ENCODE measurements at regions not wholly inside any gene's neighbourhood (a gene's known extent, or its start where the extent isn't known, plus 50 kb on each side); places are given as distances from the start of the nearest gene placed in this dataset.

- H3K36me3 Mint-ChIP-seq: no peaks in the 10 kb centered on the region
- Histone ChIP-seq H3K4me1 (ENCODE audit: control insufficient read depth, insufficient read depth, low read length, poor library complexity, severe bottlenecking) (no peaks in the 10 kb centered on the region), H3K9me3 (ENCODE audit: control insufficient read depth in 2 of 2, low read length in 2 of 2) (peaks cover 0 to 2% of the 10 kb centered on the region in 2 experiments), H3K36me3 (ENCODE audit: control insufficient read depth, insufficient read depth, low read length) (no peaks in the 10 kb centered on the region), H3K27ac (ENCODE audit: insufficient read depth, low read length, poor library complexity, severe bottlenecking) (no peak overlapping the region), H3K27me3 (ENCODE audit: control insufficient read depth, insufficient read depth, low read length) (no peaks in the 10 kb centered on the region), H3K4me3 (ENCODE audit: low read depth, low read length) (no peak overlapping the region)
- ATAC-seq (ENCODE audit: low read depth in 2 of 2) (no peak), DNase-seq (no peak)
- peaks cover 2 to 14% (median 4%) of the 10 kb centered on the region in 7 donors for H3K9me3 Mint-ChIP-seq
- H3K4me3 Mint-ChIP-seq: no peak overlapping the region
- H3K4me1 Mint-ChIP-seq: no peaks in the 10 kb centered on the region
- H3K27ac Mint-ChIP-seq: no peak overlapping the region
- peaks cover 8% of the 10 kb centered on the region for H3K27me3 Mint-ChIP-seq
These were observed 128.8 kb upstream of the CD93 start for GRCh38 chr20:23214903-23215302.

GRCh38 chr20:23212464-23212995 lies 126.4 kb upstream of the CD93 start:
- Mint-ChIP-seq H3K4me1 (no peaks in the 10 kb centered on the region), H3K4me3 (no peak overlapping the region), H3K27ac (no peak overlapping the region), H3K27me3 (peaks cover 8% of the 10 kb centered on the region), H3K9me3 (peaks cover 0 to 2% (median 0%) of the 10 kb centered on the region in 7 donors), H3K36me3 (no peaks in the 10 kb centered on the region)
- DNase-seq (no peak), ATAC-seq (ENCODE audit: low read depth in 2 of 2) (no peak)
- Histone ChIP-seq H3K36me3 (ENCODE audit: control insufficient read depth, insufficient read depth, low read length) (no peaks in the 10 kb centered on the region), H3K9me3 (ENCODE audit: control insufficient read depth in 2 of 2, low read length in 2 of 2) (no peaks in the 10 kb centered on the region), H3K4me3 (ENCODE audit: low read depth, low read length) (no peak overlapping the region), H3K4me1 (ENCODE audit: control insufficient read depth, insufficient read depth, low read length, poor library complexity, severe bottlenecking) (no peaks in the 10 kb centered on the region), H3K27ac (ENCODE audit: insufficient read depth, low read length, poor library complexity, severe bottlenecking) (no peak overlapping the region), H3K27me3 (ENCODE audit: control insufficient read depth, insufficient read depth, low read length) (no peaks in the 10 kb centered on the region)

- DNase-seq (no peak), ATAC-seq (ENCODE audit: low read depth in 2 of 2) (no peak)
- H3K27me3 Mint-ChIP-seq: peaks cover 12% of the 10 kb centered on the region
- Histone ChIP-seq H3K27ac (ENCODE audit: insufficient read depth, low read length, poor library complexity, severe bottlenecking) (no peak overlapping the region), H3K4me1 (ENCODE audit: control insufficient read depth, insufficient read depth, low read length, poor library complexity, severe bottlenecking) (no peaks in the 10 kb centered on the region), H3K27me3 (ENCODE audit: control insufficient read depth, insufficient read depth, low read length) (no peaks in the 10 kb centered on the region), H3K9me3 (ENCODE audit: control insufficient read depth in 2 of 2, low read length in 2 of 2) (no peaks in the 10 kb centered on the region), H3K4me3 (ENCODE audit: low read depth, low read length) (no peak overlapping the region), H3K36me3 (ENCODE audit: control insufficient read depth, insufficient read depth, low read length) (no peaks in the 10 kb centered on the region)
- H3K4me3 Mint-ChIP-seq: no peak overlapping the region
- H3K27ac Mint-ChIP-seq: no peak overlapping the region
- no peaks in the 10 kb centered on the region for H3K4me1 Mint-ChIP-seq
- H3K9me3 Mint-ChIP-seq: peaks cover 0 to 2% (median 0%) of the 10 kb centered on the region in 7 donors
- no peaks in the 10 kb centered on the region for H3K36me3 Mint-ChIP-seq
These were observed 125.9 kb upstream of the CD93 start for GRCh38 chr20:23212011-23212410.

GRCh38 chr20:23211164-23211563 lies 125.0 kb upstream of the CD93 start:
- Mint-ChIP-seq H3K9me3 (peaks cover 0 to 2% (median 0%) of the 10 kb centered on the region in 7 donors), H3K4me1 (no peaks in the 10 kb centered on the region), H3K27ac (no peak overlapping the region), H3K36me3 (no peaks in the 10 kb centered on the region), H3K27me3 (peaks cover 12% of the 10 kb centered on the region), H3K4me3 (no peak overlapping the region)
- DNase-seq (no peak), ATAC-seq (ENCODE audit: low read depth in 2 of 2) (no peak)
- H3K9me3 ChIP-seq (ENCODE audit: control insufficient read depth in 2 of 2, low read length in 2 of 2): no peaks in the 10 kb centered on the region
- H3K27me3 ChIP-seq (ENCODE audit: control insufficient read depth, insufficient read depth, low read length): no peaks in the 10 kb centered on the region
- H3K4me3 ChIP-seq (ENCODE audit: low read depth, low read length): no peak overlapping the region
- H3K4me1 ChIP-seq (ENCODE audit: control insufficient read depth, insufficient read depth, low read length, poor library complexity, severe bottlenecking): no peaks in the 10 kb centered on the region
- H3K36me3 ChIP-seq (ENCODE audit: control insufficient read depth, insufficient read depth, low read length): no peaks in the 10 kb centered on the region
- no peak overlapping the region for H3K27ac ChIP-seq (ENCODE audit: insufficient read depth, low read length, poor library complexity, severe bottlenecking)

GRCh38 chr20:23207826-23208540 lies 121.9 kb upstream of the CD93 start:
- no peaks in the 10 kb centered on the region for H3K9me3 Mint-ChIP-seq

GRCh38 chr20:23206995-23207394 lies 120.9 kb upstream of the CD93 start:
- no peaks in the 10 kb centered on the region for H3K36me3 ChIP-seq (ENCODE audit: control insufficient read depth, insufficient read depth, low read length)
- DNase-seq: no peak
- H3K36me3 Mint-ChIP-seq: no peaks in the 10 kb centered on the region
- H3K9me3 ChIP-seq (ENCODE audit: control insufficient read depth in 2 of 2, low read length in 2 of 2): no peaks in the 10 kb centered on the region
- no peaks in the 10 kb centered on the region for H3K4me1 ChIP-seq (ENCODE audit: control insufficient read depth, insufficient read depth, low read length, poor library complexity, severe bottlenecking)
- no peak overlapping the region for H3K4me3 ChIP-seq (ENCODE audit: low read depth, low read length)
- no peaks in the 10 kb centered on the region for H3K4me1 Mint-ChIP-seq
- no peaks in the 10 kb centered on the region for H3K9me3 Mint-ChIP-seq
- no peaks in the 10 kb centered on the region for H3K27me3 ChIP-seq (ENCODE audit: control insufficient read depth, insufficient read depth, low read length)
- no peak overlapping the region for H3K27ac ChIP-seq (ENCODE audit: insufficient read depth, low read length, poor library complexity, severe bottlenecking)
- peaks cover 12% of the 10 kb centered on the region for H3K27me3 Mint-ChIP-seq
- H3K4me3 Mint-ChIP-seq: no peak overlapping the region
- H3K27ac Mint-ChIP-seq: no peak overlapping the region
- no peak for ATAC-seq (ENCODE audit: low read depth in 2 of 2)

More at GRCh38 chr20:23207826-23208540, 121.9 kb upstream of the CD93 start:
- no peak for DNase-seq
- H3K9me3 ChIP-seq (ENCODE audit: control insufficient read depth in 2 of 2, low read length in 2 of 2): no peaks in the 10 kb centered on the region
- no peak overlapping the region for H3K27ac ChIP-seq (ENCODE audit: insufficient read depth, low read length, poor library complexity, severe bottlenecking)
- Mint-ChIP-seq H3K27me3 (peaks cover 12% of the 10 kb centered on the region), H3K27ac (no peak overlapping the region), H3K36me3 (no peaks in the 10 kb centered on the region), H3K4me1 (no peaks in the 10 kb centered on the region), H3K4me3 (no peak overlapping the region)
- no peak for ATAC-seq (ENCODE audit: low read depth in 2 of 2)
- H3K4me3 ChIP-seq (ENCODE audit: low read depth, low read length): no peak overlapping the region
- H3K36me3 ChIP-seq (ENCODE audit: control insufficient read depth, insufficient read depth, low read length): no peaks in the 10 kb centered on the region
- H3K4me1 ChIP-seq (ENCODE audit: control insufficient read depth, insufficient read depth, low read length, poor library complexity, severe bottlenecking): no peaks in the 10 kb centered on the region
- H3K27me3 ChIP-seq (ENCODE audit: control insufficient read depth, insufficient read depth, low read length): no peaks in the 10 kb centered on the region

- Mint-ChIP-seq H3K4me1 (no peaks in the 10 kb centered on the region), H3K27ac (no peak overlapping the region), H3K4me3 (no peak overlapping the region), H3K9me3 (no peaks in the 10 kb centered on the region), H3K36me3 (no peaks in the 10 kb centered on the region), H3K27me3 (peaks cover 14% of the 10 kb centered on the region)
- Histone ChIP-seq H3K27ac (ENCODE audit: insufficient read depth, low read length, poor library complexity, severe bottlenecking) (no peak overlapping the region), H3K9me3 (ENCODE audit: control insufficient read depth in 2 of 2, low read length in 2 of 2) (no peaks in the 10 kb centered on the region), H3K4me3 (ENCODE audit: low read depth, low read length) (no peak overlapping the region), H3K4me1 (ENCODE audit: control insufficient read depth, insufficient read depth, low read length, poor library complexity, severe bottlenecking) (no peaks in the 10 kb centered on the region), H3K27me3 (ENCODE audit: control insufficient read depth, insufficient read depth, low read length) (no peaks in the 10 kb centered on the region), H3K36me3 (ENCODE audit: control insufficient read depth, insufficient read depth, low read length) (no peaks in the 10 kb centered on the region)
- DNase-seq (no peak), ATAC-seq (ENCODE audit: low read depth in 2 of 2) (no peak)
These were observed 119.9 kb upstream of the CD93 start for GRCh38 chr20:23206061-23206460.

GRCh38 chr20:23205611-23206041 lies 119.5 kb upstream of the CD93 start:
- Histone ChIP-seq H3K27ac (ENCODE audit: insufficient read depth, low read length, poor library complexity, severe bottlenecking) (no peak overlapping the region), H3K4me1 (ENCODE audit: control insufficient read depth, insufficient read depth, low read length, poor library complexity, severe bottlenecking) (no peaks in the 10 kb centered on the region), H3K36me3 (ENCODE audit: control insufficient read depth, insufficient read depth, low read length) (no peaks in the 10 kb centered on the region), H3K9me3 (ENCODE audit: control insufficient read depth in 2 of 2, low read length in 2 of 2) (no peaks in the 10 kb centered on the region), H3K4me3 (ENCODE audit: low read depth, low read length) (no peak overlapping the region), H3K27me3 (ENCODE audit: control insufficient read depth, insufficient read depth, low read length) (no peaks in the 10 kb centered on the region)
- Mint-ChIP-seq H3K36me3 (no peaks in the 10 kb centered on the region), H3K27ac (no peak overlapping the region), H3K4me3 (no peak overlapping the region), H3K27me3 (peaks cover 17% of the 10 kb centered on the region), H3K4me1 (no peaks in the 10 kb centered on the region), H3K9me3 (no peaks in the 10 kb centered on the region)
- ATAC-seq (ENCODE audit: low read depth in 2 of 2) (no peak), DNase-seq (no peak)

All from CD4-positive, CD25-positive, alpha-beta regulatory T cell (primary cell).